NK-92 treated with Interleukin-12 subunit alpha and Interleukin-12 subunit beta, amount 100 ng/mL, for 24 hours (cell line): ENCODE measurements at regions not wholly inside any gene's neighbourhood (a gene's known extent, or its start where the extent isn't known, plus 50 kb on each side); places are given as distances from the start of the nearest gene placed in this dataset.

Experiments
- DNase-seq: peaks from one replicate; lab custom pipeline; 2025; lab: John Stamatoyannopoulos, UW

- no peak for DNase-seq
These were observed 368.4 kb upstream of the SHH start for GRCh38 chr7:156180451-156181229.

GRCh38 chr7:156179872-156180390, 367.7 kb upstream of the SHH start:
- no peak for DNase-seq

- no peak for DNase-seq
These were observed 366.6 kb upstream of the SHH start for GRCh38 chr7:156178857-156179256.

GRCh38 chr7:156178214-156178613, 366.0 kb upstream of the SHH start:
- no peak for DNase-seq

GRCh38 chr7:156177422-156178055, 365.3 kb upstream of the SHH start:
- no peak for DNase-seq

- no peak for DNase-seq
These were observed 363.8 kb upstream of the SHH start for GRCh38 chr7:156176039-156176438.

GRCh38 chr7:156175003-156175402, 362.7 kb upstream of the SHH start:
- DNase-seq: no peak

GRCh38 chr7:156174428-156174827, 362.2 kb upstream of the SHH start:
- no peak for DNase-seq

- no peak for DNase-seq
These were observed 361.6 kb upstream of the SHH start for GRCh38 chr7:156173748-156174353.

GRCh38 chr7:156173346-156173745, 361.1 kb upstream of the SHH start:
- no peak for DNase-seq

- no peak for DNase-seq
These were observed 360.4 kb upstream of the SHH start for GRCh38 chr7:156172638-156173037.

- DNase-seq: no peak
These were observed 357.5 kb upstream of the SHH start for GRCh38 chr7:156169474-156170370.

GRCh38 chr7:156168434-156168833, 356.2 kb upstream of the SHH start:
- no peak for DNase-seq

GRCh38 chr7:156167987-156168386, 355.7 kb upstream of the SHH start:
- no peak for DNase-seq

GRCh38 chr7:156167417-156167807, 355.1 kb upstream of the SHH start:
- no peak for DNase-seq

- DNase-seq: no peak
These were observed 354.6 kb upstream of the SHH start for GRCh38 chr7:156166692-156167416.

GRCh38 chr7:156163747-156164146, 351.5 kb upstream of the SHH start:
- no peak for DNase-seq

GRCh38 chr7:156162451-156162850, 350.2 kb upstream of the SHH start:
- no peak for DNase-seq

GRCh38 chr7:156160811-156161210, 348.5 kb upstream of the SHH start:
- no peak for DNase-seq

GRCh38 chr7:156158693-156159092, 346.4 kb upstream of the SHH start:
- no peak for DNase-seq

- no peak for DNase-seq
These were observed 345.9 kb upstream of the SHH start for GRCh38 chr7:156158213-156158612.
